PC-3 (cell line): ENCODE measurements at regions not wholly inside any gene's neighbourhood (a gene's known extent, or its start where the extent isn't known, plus 50 kb on each side); places are given as distances from the start of the nearest gene placed in this dataset.

Experiments
- EZH2 ChIP-seq: fragments of 300-600 bp; sonication (generic); IDR thresholded peaks from one replicate; pipeline ENCODE4 v1.6.1; 2017; ENCODE audit warnings: antibody characterized with exemption, mild to moderate bottlenecking, low read length; ENCODE audit not compliant: unreplicated experiment
- EZH2phosphoT487 ChIP-seq: fragments of 300-600 bp; sonication (generic); IDR thresholded peaks from 2 replicates; pipeline ENCODE4 v1.6.1; 2018; ENCODE audit warnings: mild to moderate bottlenecking, antibody characterized with exemption, low read length, borderline replicate concordance
- TF ChIP-seq, protein P1 (sequence below): fragments of 300-600 bp; sonication (generic); conservative IDR thresholded peaks from 2 replicates; pipeline ENCODE4 v1.5.1; 2017; ENCODE audit warnings: antibody characterized with exemption, low read depth, mild to moderate bottlenecking, low read length

DNA sequence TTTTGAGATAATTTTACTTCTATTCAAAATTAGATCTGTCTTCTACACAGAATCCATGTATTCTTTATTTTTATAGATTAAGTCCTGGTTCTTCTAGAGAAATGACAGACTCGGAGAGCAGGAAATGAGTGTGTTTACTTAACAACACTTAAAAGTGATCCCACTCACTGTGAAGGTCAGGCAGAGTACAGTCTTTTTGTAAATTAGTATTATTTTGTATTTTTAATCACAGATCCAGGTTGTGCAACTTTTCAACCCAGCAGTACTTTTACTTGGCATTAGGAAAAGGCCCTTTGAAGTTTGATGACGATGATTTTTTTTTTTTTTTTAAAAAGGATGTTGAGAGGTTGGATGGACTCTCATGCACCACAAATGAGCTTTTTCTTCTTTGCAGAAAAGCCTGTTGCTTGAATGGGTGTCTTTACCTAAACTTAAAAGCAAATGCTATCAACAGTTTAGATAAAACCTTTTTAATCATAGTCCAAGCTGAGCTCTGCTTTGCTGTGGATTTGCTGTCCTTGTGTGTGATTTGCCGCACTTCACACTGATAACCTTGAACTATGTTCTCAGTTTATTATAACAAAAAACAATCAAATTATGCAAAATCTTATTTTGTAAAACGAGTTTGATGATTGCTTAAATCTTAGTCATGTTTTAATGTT lies 114.1 kb downstream of the MXRA5 start:
- TF ChIP-seq, protein P1, sequence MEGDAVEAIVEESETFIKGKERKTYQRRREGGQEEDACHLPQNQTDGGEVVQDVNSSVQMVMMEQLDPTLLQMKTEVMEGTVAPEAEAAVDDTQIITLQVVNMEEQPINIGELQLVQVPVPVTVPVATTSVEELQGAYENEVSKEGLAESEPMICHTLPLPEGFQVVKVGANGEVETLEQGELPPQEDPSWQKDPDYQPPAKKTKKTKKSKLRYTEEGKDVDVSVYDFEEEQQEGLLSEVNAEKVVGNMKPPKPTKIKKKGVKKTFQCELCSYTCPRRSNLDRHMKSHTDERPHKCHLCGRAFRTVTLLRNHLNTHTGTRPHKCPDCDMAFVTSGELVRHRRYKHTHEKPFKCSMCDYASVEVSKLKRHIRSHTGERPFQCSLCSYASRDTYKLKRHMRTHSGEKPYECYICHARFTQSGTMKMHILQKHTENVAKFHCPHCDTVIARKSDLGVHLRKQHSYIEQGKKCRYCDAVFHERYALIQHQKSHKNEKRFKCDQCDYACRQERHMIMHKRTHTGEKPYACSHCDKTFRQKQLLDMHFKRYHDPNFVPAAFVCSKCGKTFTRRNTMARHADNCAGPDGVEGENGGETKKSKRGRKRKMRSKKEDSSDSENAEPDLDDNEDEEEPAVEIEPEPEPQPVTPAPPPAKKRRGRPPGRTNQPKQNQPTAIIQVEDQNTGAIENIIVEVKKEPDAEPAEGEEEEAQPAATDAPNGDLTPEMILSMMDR, result no peak
- TF ChIP-seq EZH2, result no peak
- no peak for TF ChIP-seq EZH2phosphoT487
